Stomach (tissue), 8 donors: ENCODE measurements at regions not wholly inside any gene's neighbourhood (a gene's known extent, or its start where the extent isn't known, plus 50 kb on each side); places are given as distances from the start of the nearest gene placed in this dataset.

ENCODE experiments used
- DNase-seq, 2 donors: peaks; one replicate each; pipeline versions ENCODE4 v3.0.0 to v3.0.0-alpha.2; 2013 to 2019
- H3K27ac ChIP-seq, 5 donors: fragments of 200-600 bp in 4 of 5; sonication (generic) in 4 of 5; one replicate each; pipeline ENCODE4 v1.5.1; 2013 to 2019; ENCODE audit warnings: mild to moderate bottlenecking in 1 of 5, moderate library complexity in 1 of 5
- H3K27me3 ChIP-seq, 3 donors: fragments of 200-600 bp; sonication (generic); one replicate each; pipeline ENCODE4 v1.5.1; 2017 to 2019; ENCODE audit warnings: mixed run types in 1 of 3
- H3K36me3 ChIP-seq, 4 donors: fragments of 200-600 bp; sonication (generic); 1 replicate in 3 of 4; 2 replicates in 1 of 4; pipeline ENCODE4 v1.5.1; 2016 to 2019
- H3K4me1 ChIP-seq, 4 donors: fragments of 200-600 bp; sonication (generic); one replicate each; pipeline ENCODE4 v1.5.1; 2016 to 2019
- H3K4me3 ChIP-seq, 4 donors: fragments of 200-600 bp; sonication (generic) in 3 of 4; one replicate each; pipeline ENCODE4 v1.5.1; 2016 to 2019; ENCODE audit warnings: mild to moderate bottlenecking in 1 of 4
- H3K9me3 ChIP-seq, 4 donors: fragments of 200-600 bp; sonication (generic); one replicate each; pipeline ENCODE4 v1.5.1; 2016 to 2019
- CTCF ChIP-seq, 7 experiments: fragments of 450-650 bp in 4 of 7; fragments of 200-600 bp in 3 of 7; sonication (generic) in 3 of 7; IDR thresholded peaks; one replicate each; pipeline ENCODE4 v1.5.1; 2016 to 2019; ENCODE audit warnings: antibody characterized with exemption in 7 of 7, control low read depth in 2 of 7, mild to moderate bottlenecking in 1 of 7
- EP300 ChIP-seq: sonication (generic); formaldehyde crosslinking; IDR thresholded peaks from one replicate; pipeline ENCODE4 v1.6.1; 2017; ENCODE audit warnings: antibody characterized with exemption
- POLR2A ChIP-seq, 4 donors: fragments of 450-650 bp; IDR thresholded peaks; one replicate each; pipeline ENCODE4 v1.6.1; 2016; ENCODE audit warnings: antibody characterized with exemption in 4 of 4, control low read depth in 2 of 4, mild to moderate bottlenecking in 1 of 4, moderate library complexity in 1 of 4
- POLR2AphosphoS5 ChIP-seq, 3 donors: sonication (generic); formaldehyde crosslinking; IDR thresholded peaks; one replicate each; pipeline ENCODE4 v1.6.1; 2016; ENCODE audit warnings: antibody characterized with exemption in 3 of 3
- WGBS, 5 donors: extraction: QIAGEN DNeasy Blood & Tissue Kit in 3 of 5; methylation state at CpG; one replicate each; pipeline versions ENCODE4 v1.1.5 to v1.1.7; 2013 to 2018; 5-methylcytosine and 5-hydroxymethylcytosine counted together
- intact Hi-C: fragments of 100-400 bp; cut with DNase I; formaldehyde crosslinking; loops from one replicate; pipeline ENCODE4 v1.15.1; 2023; ENCODE audit warnings: low total_unique reads
- donor health status: healthy with polysubstance abuse.
- donor health status: Bipolar disorder and iron deficiency.
- donor health status: healthy.

GRCh38 chr9:82922686-82923085 is 140.3 kb downstream of the RASEF start:
- Histone ChIP-seq H3K27ac (no peak overlapping the region), H3K4me1 (peaks cover 0 to 9% (median 3%) of the 10 kb centered on the region in 4 donors), H3K4me3 (no peak overlapping the region), H3K36me3 (no peaks in the 10 kb centered on the region), H3K27me3 (no peaks in the 10 kb centered on the region), H3K9me3 (no peaks in the 10 kb centered on the region)
- 92 to 96% (median 94%) methylated on average over 10 of the region's 10 CpGs for WGBS, 5 donors
- TF ChIP-seq POLR2AphosphoS5 (IDR thresholded peaks at IDR 0.05) (no peak), EP300 (no peak), POLR2A (IDR thresholded peaks at IDR 0.05) (no peak), CTCF (IDR thresholded peaks at IDR 0.05) (no peak)
- intact Hi-C loops, result no loop called here
- no peak for DNase-seq

- WGBS, 5 donors, result 40 to 58% (median 48%) methylated on average over 13 of the region's 13 CpGs
- H3K9me3 ChIP-seq, result no peaks in the 10 kb centered on the region
- no peaks in the 10 kb centered on the region for H3K36me3 ChIP-seq
- H3K4me3 ChIP-seq, result no peak overlapping the region
- TF ChIP-seq CTCF (IDR thresholded peaks at IDR 0.05) (no peak), POLR2A (IDR thresholded peaks at IDR 0.05) (no peak), EP300 (no peak), POLR2AphosphoS5 (IDR thresholded peaks at IDR 0.05) (no peak)
- H3K4me1 ChIP-seq, result peaks cover 0 to 9% (median 3%) of the 10 kb centered on the region in 4 donors
- intact Hi-C loops, result no loop called here
- H3K27ac ChIP-seq, result no peak overlapping the region
- DNase-seq, result peak in 1 of 2 donors; percentile 29
- no peaks in the 10 kb centered on the region for H3K27me3 ChIP-seq
Observed at GRCh38 chr9:82923092-82923911, 139.6 kb downstream of the RASEF start.

- no peaks in the 10 kb centered on the region for H3K27me3 ChIP-seq
- intact Hi-C loops, result no loop called here
- no peak for DNase-seq
- 31 to 47% (median 43%) methylated on average over 8 of the region's 8 CpGs for WGBS, 5 donors
- TF ChIP-seq CTCF (IDR thresholded peaks at IDR 0.05), result no peak
- TF ChIP-seq POLR2A (IDR thresholded peaks at IDR 0.05), result no peak
- no peak for TF ChIP-seq POLR2AphosphoS5 (IDR thresholded peaks at IDR 0.05)
- no peak for TF ChIP-seq EP300
- H3K4me3 ChIP-seq, result no peak overlapping the region
- no peaks in the 10 kb centered on the region for H3K36me3 ChIP-seq
- no peak overlapping the region for H3K27ac ChIP-seq
- peaks cover 0 to 9% (median 3%) of the 10 kb centered on the region in 4 donors for H3K4me1 ChIP-seq
- H3K9me3 ChIP-seq, result no peaks in the 10 kb centered on the region
Observed at GRCh38 chr9:82923912-82924605, 138.9 kb downstream of the RASEF start.
